ENCODE measurements at regions not wholly inside any gene's neighbourhood (a gene's known extent, or its start where the extent isn't known, plus 50 kb on each side); places are given as distances from the start of the nearest gene placed in this dataset.

GRCh38 chr20:22711971-22712755 lies 127.8 kb upstream of the FOXA2 start (continued):
- TF ChIP-seq NR3C1 (IDR thresholded peaks at IDR 0.05) (no peak), FOXS1 (CRISPR knock-in tag; IDR thresholded peaks at IDR 0.05) (no peak), POLR2A (IDR thresholded peaks at IDR 0.05; ENCODE audit: low read length) (no peak), ESRRA (IDR thresholded peaks at IDR 0.05; ENCODE audit: borderline replicate concordance, low read length) (no peak), BHLHE40 (IDR thresholded peaks at IDR 0.05; ENCODE audit: low read depth, low read length) (no peak), SMC3 (IDR thresholded peaks at IDR 0.05) (no peak)

GRCh38 chr20:22716821-22717351 lies 132.5 kb upstream of the FOXA2 start:
- 4% methylated on average over 5 of the region's 5 CpGs for WGBS (ENCODE audit: missing lambda C conversion rate)
- peaks cover 50% of the 10 kb centered on the region for H3K4me1 ChIP-seq
- peak overlapping the region; percentile 80 to 85 for H3K27ac ChIP-seq
- H3K4me2 ChIP-seq = peak overlapping the region; percentile 73
- no peak overlapping the region for H3K4me3 ChIP-seq
- DNase-seq (ENCODE audit: low read depth in 1 of 2, low spot score in 1 of 2) (peak; percentile 34 to 56), FAIRE-seq (peak; percentile 95), ATAC-seq (peak; percentile 70 to 77)
- peaks cover 20% of the 10 kb centered on the region; the same call in 1 of the 3 replicates for H3K9me3 ChIP-seq
- POLR2A ChIA-PET = interaction anchor here (0.6 to 2.2 kb wide), 8 partner anchors 10 to 645 kb away, joined by 3 to 7 read pairs (median 3); partner anchors contain the start of gene GZF1
- CTCF ChIA-PET = interaction anchor here (0.9 to 27.8 kb wide), 12 partner anchors 13 to 485 kb away, joined by 3 to 355 read pairs (median 5); no protein-coding TSS in a partner anchor
- TF ChIP-seq MAX (IDR thresholded peaks at IDR 0.05) (0 out of 2 replicates have a peak, but pooled peaks have one; percentile 19), RAD21 (conservative IDR thresholded peaks at IDR 0.05 in 1 of 2, IDR thresholded peaks at IDR 0.05 in 1 of 2) (0 out of 5 replicates have a peak, but pooled peaks of 1 of the 2 experiments have one; percentile 7), RFX5 (IDR thresholded peaks at IDR 0.05) (no peak)

- FAIRE-seq (no peak), ATAC-seq (peak; percentile 95 to 97), DNase-seq (ENCODE audit: low read depth in 1 of 2, low spot score in 1 of 2) (peak; percentile 84)
- H3K27ac ChIP-seq = peak overlapping the region; percentile 80 to 85
- peaks cover 45% of the 10 kb centered on the region for H3K4me1 ChIP-seq
- ChIA-PET CTCF (interaction anchor here (0.9 to 27.8 kb wide), 11 partner anchors 12 to 484 kb away, joined by 3 to 355 read pairs (median 6); no protein-coding TSS in a partner anchor), POLR2A (interaction anchor here (0.6 to 2.2 kb wide), 7 partner anchors 10 to 644 kb away, joined by 3 to 7 read pairs (median 3); partner anchors contain the start of gene GZF1)
- peaks cover 20% of the 10 kb centered on the region; the same call in 1 of the 3 replicates for H3K9me3 ChIP-seq
- 18% methylated on average over 4 of the region's 4 CpGs for WGBS (ENCODE audit: missing lambda C conversion rate)
- no peak overlapping the region for H3K4me3 ChIP-seq
- peak overlapping the region; percentile 73 for H3K4me2 ChIP-seq
- TF ChIP-seq PHF8 (IDR thresholded peaks at IDR 0.05; ENCODE audit: borderline replicate concordance, low read depth) (no peak), CBX8 (IDR thresholded peaks at IDR 0.05) (no peak), CTCF (IDR thresholded peaks at IDR 0.05) (no peak), HOXB5 (CRISPR knock-in tag; IDR thresholded peaks at IDR 0.05) (no peak), EHF (CRISPR knock-in tag; IDR thresholded peaks at IDR 0.05) (no peak), E2F6 (IDR thresholded peaks at IDR 0.05; ENCODE audit: borderline replicate concordance, low read depth) (peak; percentile 32; the same call in 1 of the 2 replicates), MYC (IDR thresholded peaks at IDR 0.05; ENCODE audit: borderline replicate concordance, low read length) (no peak), JUNB (IDR thresholded peaks at IDR 0.05) (peak; percentile 69), HES2 (IDR thresholded peaks at IDR 0.05) (no peak), ZNF302 (CRISPR knock-in tag; IDR thresholded peaks at IDR 0.05) (no peak), ELK1 (IDR thresholded peaks at IDR 0.05; ENCODE audit: low read depth, low read length) (no peak), PBX3 (IDR thresholded peaks at IDR 0.05) (no peak), FOSB (CRISPR knock-in tag; IDR thresholded peaks at IDR 0.05) (no peak), JUN (IDR thresholded peaks at IDR 0.05) (peak in 1 of 2 experiments; percentile 46; a peak in 1 of 5 replicates), GATA3 (IDR thresholded peaks at IDR 0.05; ENCODE audit: borderline replicate concordance) (peak; percentile 68; the same call in 1 of the 2 replicates), EP300 (IDR thresholded peaks at IDR 0.05) (no peak), MAX (IDR thresholded peaks at IDR 0.05) (peak; percentile 65), BCL3 (IDR thresholded peaks at IDR 0.05) (no peak), FOSL2 (IDR thresholded peaks at IDR 0.05) (0 out of 2 replicates have a peak, but pooled peaks have one; percentile 27), FOSL2 (CRISPR knock-in tag; IDR thresholded peaks at IDR 0.05) (peak; percentile 50)
These were observed 133.1 kb upstream of the FOXA2 start for GRCh38 chr20:22717466-22717865.
